Neural cell (in vitro differentiated cells): ENCODE measurements at regions not wholly inside any gene's neighbourhood (a gene's known extent, or its start where the extent isn't known, plus 50 kb on each side); places are given as distances from the start of the nearest gene placed in this dataset.

Source experiments
- EP300 ChIP-seq: fragments of 450-650 bp; conservative IDR thresholded peaks from 2 replicates; pipeline ENCODE4 v1.6.1; 2014; ENCODE audit warnings: antibody characterized with exemption, mild to moderate bottlenecking, moderate library complexity; ENCODE audit not compliant: poor library complexity, severe bottlenecking
- EZH2 ChIP-seq: fragments of 200-600, 300-800 bp; shearing (Covaris generic), sonication (generic); IDR thresholded peaks from 2 replicates; pipeline ENCODE4 v1.6.1; 2014; ENCODE audit warnings: antibody characterized with exemption, low read length, borderline replicate concordance, mild to moderate bottlenecking; ENCODE audit not compliant: insufficient read depth, poor library complexity, severe bottlenecking
- POLR2AphosphoS5 ChIP-seq: IDR thresholded peaks from 2 replicates; pipeline ENCODE4 v1.6.1; 2012
- RAD21 ChIP-seq: fragments of 450-650 bp; conservative IDR thresholded peaks from 2 replicates; pipeline ENCODE4 v1.6.1; 2014; ENCODE audit warnings: antibody characterized with exemption, mild to moderate bottlenecking, moderate library complexity
- REST ChIP-seq: IDR thresholded peaks from 2 replicates; pipeline ENCODE4 v1.6.1; 2012; ENCODE audit warnings: borderline replicate concordance
- TAF1 ChIP-seq: IDR thresholded peaks from 2 replicates; pipeline ENCODE4 v1.6.1; 2012; ENCODE audit warnings: low read depth
- TF ChIP-seq, protein P1 (sequence below): fragments of 450-650 bp; IDR thresholded peaks from 2 replicates; pipeline ENCODE4 v1.5.1; 2014; ENCODE audit warnings: antibody characterized with exemption, mild to moderate bottlenecking, moderate library complexity; ENCODE audit not compliant: poor library complexity, severe bottlenecking

- TF ChIP-seq EZH2 (no peak), REST (no peak), EP300 (no peak), TAF1 (no peak), POLR2AphosphoS5 (no peak), RAD21 (no peak)
- TF ChIP-seq, protein P1, sequence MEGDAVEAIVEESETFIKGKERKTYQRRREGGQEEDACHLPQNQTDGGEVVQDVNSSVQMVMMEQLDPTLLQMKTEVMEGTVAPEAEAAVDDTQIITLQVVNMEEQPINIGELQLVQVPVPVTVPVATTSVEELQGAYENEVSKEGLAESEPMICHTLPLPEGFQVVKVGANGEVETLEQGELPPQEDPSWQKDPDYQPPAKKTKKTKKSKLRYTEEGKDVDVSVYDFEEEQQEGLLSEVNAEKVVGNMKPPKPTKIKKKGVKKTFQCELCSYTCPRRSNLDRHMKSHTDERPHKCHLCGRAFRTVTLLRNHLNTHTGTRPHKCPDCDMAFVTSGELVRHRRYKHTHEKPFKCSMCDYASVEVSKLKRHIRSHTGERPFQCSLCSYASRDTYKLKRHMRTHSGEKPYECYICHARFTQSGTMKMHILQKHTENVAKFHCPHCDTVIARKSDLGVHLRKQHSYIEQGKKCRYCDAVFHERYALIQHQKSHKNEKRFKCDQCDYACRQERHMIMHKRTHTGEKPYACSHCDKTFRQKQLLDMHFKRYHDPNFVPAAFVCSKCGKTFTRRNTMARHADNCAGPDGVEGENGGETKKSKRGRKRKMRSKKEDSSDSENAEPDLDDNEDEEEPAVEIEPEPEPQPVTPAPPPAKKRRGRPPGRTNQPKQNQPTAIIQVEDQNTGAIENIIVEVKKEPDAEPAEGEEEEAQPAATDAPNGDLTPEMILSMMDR: no peak
Measured at GRCh38 chr4:125642645-125643044, 327.9 kb downstream of the FAT4 start.
